Hepatocyte (in vitro differentiated cells): ENCODE measurements at regions not wholly inside any gene's neighbourhood (a gene's known extent, or its start where the extent isn't known, plus 50 kb on each side); places are given as distances from the start of the nearest gene placed in this dataset.

Source experiments
- EZH2 ChIP-seq: fragments of 200-600 bp; sonication (generic); IDR thresholded peaks from 2 replicates; pipeline ENCODE4 v1.6.1; 2016; ENCODE audit warnings: antibody characterized with exemption, mild to moderate bottlenecking, borderline replicate concordance
- TF ChIP-seq, protein P1 (sequence below): fragments of 200-600 bp; sonication (generic); IDR thresholded peaks from 2 replicates; pipeline ENCODE4 v1.5.1; 2016; ENCODE audit warnings: antibody characterized with exemption, mild to moderate bottlenecking; ENCODE audit not compliant: poor library complexity

DNA sequence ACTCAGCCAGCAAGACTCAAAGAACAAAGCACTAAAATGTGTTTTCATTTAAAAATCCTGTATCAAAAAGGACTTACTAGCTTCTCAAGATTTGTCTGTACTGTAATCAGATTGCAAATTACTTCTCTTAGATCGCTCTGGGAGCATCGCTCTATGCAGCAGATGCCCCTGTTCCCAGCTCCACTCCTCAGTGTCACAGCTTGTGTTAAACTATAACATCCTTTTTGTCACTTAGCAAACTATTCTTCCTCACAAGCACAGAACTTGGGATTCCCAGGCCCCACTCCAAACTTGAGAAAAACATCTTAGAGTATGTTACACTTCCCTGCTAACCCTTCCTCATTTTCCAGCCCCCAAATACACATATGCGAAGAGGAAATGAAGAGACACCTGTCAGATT, 85.1 kb upstream of the CHRM3 start:
- no peak for TF ChIP-seq EZH2
- TF ChIP-seq, protein P1, sequence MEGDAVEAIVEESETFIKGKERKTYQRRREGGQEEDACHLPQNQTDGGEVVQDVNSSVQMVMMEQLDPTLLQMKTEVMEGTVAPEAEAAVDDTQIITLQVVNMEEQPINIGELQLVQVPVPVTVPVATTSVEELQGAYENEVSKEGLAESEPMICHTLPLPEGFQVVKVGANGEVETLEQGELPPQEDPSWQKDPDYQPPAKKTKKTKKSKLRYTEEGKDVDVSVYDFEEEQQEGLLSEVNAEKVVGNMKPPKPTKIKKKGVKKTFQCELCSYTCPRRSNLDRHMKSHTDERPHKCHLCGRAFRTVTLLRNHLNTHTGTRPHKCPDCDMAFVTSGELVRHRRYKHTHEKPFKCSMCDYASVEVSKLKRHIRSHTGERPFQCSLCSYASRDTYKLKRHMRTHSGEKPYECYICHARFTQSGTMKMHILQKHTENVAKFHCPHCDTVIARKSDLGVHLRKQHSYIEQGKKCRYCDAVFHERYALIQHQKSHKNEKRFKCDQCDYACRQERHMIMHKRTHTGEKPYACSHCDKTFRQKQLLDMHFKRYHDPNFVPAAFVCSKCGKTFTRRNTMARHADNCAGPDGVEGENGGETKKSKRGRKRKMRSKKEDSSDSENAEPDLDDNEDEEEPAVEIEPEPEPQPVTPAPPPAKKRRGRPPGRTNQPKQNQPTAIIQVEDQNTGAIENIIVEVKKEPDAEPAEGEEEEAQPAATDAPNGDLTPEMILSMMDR: no peak
